ENCODE measurements at regions not wholly inside any gene's neighbourhood (a gene's known extent, or its start where the extent isn't known, plus 50 kb on each side); places are given as distances from the start of the nearest gene placed in this dataset.

- DNase-seq (ENCODE audit: low spot score) (no peak), ATAC-seq (ENCODE audit: low FRiP score) (no peak)
- no peak for TF ChIP-seq CTCF (IDR thresholded peaks at IDR 0.05)
Measured at GRCh38 chr3:178155521-178155920, 380.7 kb upstream of the KCNMB2 start.

- TF ChIP-seq CTCF (IDR thresholded peaks at IDR 0.05) = no peak
- ATAC-seq (ENCODE audit: low FRiP score) (no peak), DNase-seq (ENCODE audit: low spot score) (no peak)
Measured at GRCh38 chr3:178156301-178156700, 379.9 kb upstream of the KCNMB2 start.

- no peak for TF ChIP-seq CTCF (IDR thresholded peaks at IDR 0.05)
- DNase-seq (ENCODE audit: low spot score) (no peak), ATAC-seq (ENCODE audit: low FRiP score) (no peak)
Measured at GRCh38 chr3:178159691-178160220, 376.5 kb upstream of the KCNMB2 start.

- DNase-seq (ENCODE audit: low spot score) (no peak), ATAC-seq (ENCODE audit: low FRiP score) (no peak)
- no peak for TF ChIP-seq CTCF (IDR thresholded peaks at IDR 0.05)
Measured at GRCh38 chr3:178169421-178169820, 366.8 kb upstream of the KCNMB2 start.

GRCh38 chr3:178170698-178171535, 365.3 kb upstream of the KCNMB2 start:
- ATAC-seq (ENCODE audit: low FRiP score) (peak; percentile 68), DNase-seq (ENCODE audit: low spot score) (no peak)
- no peak for TF ChIP-seq CTCF (IDR thresholded peaks at IDR 0.05)

- no peak for DNase-seq (ENCODE audit: low spot score)
- ATAC-seq (ENCODE audit: low FRiP score) = no peak
- TF ChIP-seq CTCF (IDR thresholded peaks at IDR 0.05) = no peak
Measured at GRCh38 chr3:178172121-178172520, 364.1 kb upstream of the KCNMB2 start.

Measured in omental fat pad (tissue), 3 donors.